GM21423 (cell line): ENCODE measurements at regions not wholly inside any gene's neighbourhood (a gene's known extent, or its start where the extent isn't known, plus 50 kb on each side); places are given as distances from the start of the nearest gene placed in this dataset.
"Not testable (repeated sequence)": the region's sequence is repeated elsewhere in the genome, so short reads cannot be mapped to it uniquely, and the experiment has no call there.

Source experiments
- ATAC-seq: cut with Tn5 transposase; IDR thresholded peaks from one replicate; pipeline ENCODE4 v1.9.1; 2021; ENCODE audit warnings: mild to moderate bottlenecking, moderate library complexity; ENCODE audit not compliant: unreplicated experiment

- no peak for ATAC-seq
These were observed 105.9 kb downstream of the IL12A start for GRCh38 chr3:160094562-160094961.

- ATAC-seq, result no peak
These were observed 108.8 kb downstream of the IL12A start for GRCh38 chr3:160097478-160097877.

GRCh38 chr3:160098261-160098908, 109.8 kb downstream of the IL12A start:
- ATAC-seq, result no peak

GRCh38 chr3:160098926-160099626, 110.4 kb downstream of the IL12A start:
- ATAC-seq, result no peak

- ATAC-seq, result peak; percentile 43
These were observed 111.2 kb downstream of the IL12A start for GRCh38 chr3:160099834-160100233.

- ATAC-seq, result no peak
These were observed 112.0 kb downstream of the IL12A start for GRCh38 chr3:160100610-160101009.

- ATAC-seq, result not testable (repeated sequence)
These were observed 113.4 kb downstream of the IL12A start for GRCh38 chr3:160102001-160102400.

GRCh38 chr3:160103397-160103796, 114.8 kb downstream of the IL12A start:
- ATAC-seq, result no peak

- ATAC-seq, result no peak
These were observed 117.4 kb downstream of the IL12A start for GRCh38 chr3:160105907-160106584.

- ATAC-seq, result no peak
These were observed 118.0 kb upstream of the C3orf80 start for GRCh38 chr3:160106905-160107861.

GRCh38 chr3:160108362-160108761, 116.9 kb upstream of the C3orf80 start:
- ATAC-seq, result no peak

GRCh38 chr3:160112481-160112880, 112.7 kb upstream of the C3orf80 start:
- no peak for ATAC-seq

GRCh38 chr3:160112996-160113395, 112.2 kb upstream of the C3orf80 start:
- ATAC-seq, result no peak

GRCh38 chr3:160114355-160114995, 110.7 kb upstream of the C3orf80 start:
- ATAC-seq, result no peak

GRCh38 chr3:160115387-160115786, 109.8 kb upstream of the C3orf80 start:
- ATAC-seq, result no peak

GRCh38 chr3:160124224-160124623, 101.0 kb upstream of the C3orf80 start:
- no peak for ATAC-seq

- ATAC-seq, result no peak
These were observed 100.0 kb upstream of the C3orf80 start for GRCh38 chr3:160125258-160125657.

- no peak for ATAC-seq
These were observed 99.2 kb upstream of the C3orf80 start for GRCh38 chr3:160126051-160126450.

GRCh38 chr3:160126761-160127160, 98.5 kb upstream of the C3orf80 start:
- ATAC-seq, result no peak

- peak; percentile 46 for ATAC-seq
These were observed 97.9 kb upstream of the C3orf80 start for GRCh38 chr3:160127308-160127707.
